ENCODE measurements at regions not wholly inside any gene's neighbourhood (a gene's known extent, or its start where the extent isn't known, plus 50 kb on each side); places are given as distances from the start of the nearest gene placed in this dataset.

DNA sequence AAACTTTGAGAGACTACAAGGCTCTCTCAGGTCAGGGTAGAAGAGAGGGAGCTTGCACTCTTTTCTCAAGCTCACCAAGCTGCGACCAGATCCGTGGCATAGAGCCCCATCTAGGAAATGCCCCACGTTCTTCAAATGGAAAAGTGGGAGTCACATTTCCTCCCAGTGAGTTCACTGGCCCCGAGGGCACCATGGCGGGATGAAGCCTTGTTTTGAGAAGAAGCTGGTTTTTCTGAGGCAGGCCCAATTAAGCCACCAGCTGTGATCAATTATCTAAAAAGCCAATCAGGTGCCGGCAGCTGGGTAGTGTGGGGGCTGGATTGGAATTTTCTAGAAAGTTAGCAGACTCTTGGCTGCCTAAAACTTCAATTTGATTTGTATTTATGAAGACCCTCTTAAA lies 101.4 kb downstream of the ZNF365 start:
- TF ChIP-seq POLR2AphosphoS5 (IDR thresholded peaks at IDR 0.05; ENCODE audit: borderline replicate concordance, low read depth, low read length) (no peak), EZH2 (IDR thresholded peaks at IDR 0.05) (no peak)
